Left ventricle myocardium inferior (tissue), 1 donor: ENCODE measurements at regions not wholly inside any gene's neighbourhood (a gene's known extent, or its start where the extent isn't known, plus 50 kb on each side); places are given as distances from the start of the nearest gene placed in this dataset.

Experiments
- DNase-seq: peaks from one replicate; pipeline ENCODE4 v3.0.0-alpha.2; 2020
- H3K27ac ChIP-seq: fragments of 200-600 bp; replicated peaks from 2 replicates; pipeline ENCODE4 v1.8.0; 2021
- H3K27me3 ChIP-seq: fragments of 200-600 bp; 2 replicates; pipeline ENCODE4 v1.8.0; 2021; ENCODE audit warnings: low read depth
- H3K36me3 ChIP-seq: fragments of 200-600 bp; 2 replicates; pipeline ENCODE4 v1.8.0; 2021
- H3K4me1 ChIP-seq: fragments of 200-600 bp; 2 replicates; pipeline ENCODE4 v1.8.0; 2021
- H3K4me3 ChIP-seq: fragments of 200-600 bp; 2 replicates; pipeline ENCODE4 v1.8.0; 2021; ENCODE audit warnings: mild to moderate bottlenecking, moderate library complexity
- H3K9me3 ChIP-seq: fragments of 200-600 bp; replicated peaks from 2 replicates; pipeline ENCODE4 v1.8.0; 2021
- intact Hi-C: fragments of 100-400 bp; cut with micrococcal nuclease; formaldehyde crosslinking; loops from one replicate; pipeline ENCODE4 v1.11.0; 2022
- TF ChIP-seq, protein P1 (sequence below): fragments of 200-600 bp; IDR thresholded peaks from 2 replicates; pipeline ENCODE4 v1.8.0; 2021; ENCODE audit warnings: antibody characterized with exemption, mild to moderate bottlenecking, borderline replicate concordance
- donor health status: DM: no; HTN: yes; CAD: no; lungs with severe emphysema.

DNA sequence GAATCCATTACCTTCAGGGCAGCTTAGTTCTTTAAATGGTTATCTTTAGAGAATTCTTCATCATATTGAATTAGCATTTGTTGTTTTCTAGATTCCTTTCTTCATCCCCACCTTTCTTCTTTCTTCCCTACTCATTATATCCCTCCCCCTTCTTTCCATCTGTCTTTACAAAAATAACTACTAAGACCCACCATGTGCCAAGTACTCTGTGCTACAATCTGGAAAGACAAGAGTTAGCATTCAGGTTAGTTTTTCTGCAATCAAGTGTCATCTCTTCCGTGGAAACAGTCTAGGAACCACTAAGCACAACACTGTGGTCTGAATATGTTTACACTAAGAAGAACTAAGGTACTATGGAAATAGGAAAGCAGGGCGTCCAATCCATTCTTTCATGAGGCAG, 897.4 kb upstream of the TENM4 start:
- TF ChIP-seq, protein P1, sequence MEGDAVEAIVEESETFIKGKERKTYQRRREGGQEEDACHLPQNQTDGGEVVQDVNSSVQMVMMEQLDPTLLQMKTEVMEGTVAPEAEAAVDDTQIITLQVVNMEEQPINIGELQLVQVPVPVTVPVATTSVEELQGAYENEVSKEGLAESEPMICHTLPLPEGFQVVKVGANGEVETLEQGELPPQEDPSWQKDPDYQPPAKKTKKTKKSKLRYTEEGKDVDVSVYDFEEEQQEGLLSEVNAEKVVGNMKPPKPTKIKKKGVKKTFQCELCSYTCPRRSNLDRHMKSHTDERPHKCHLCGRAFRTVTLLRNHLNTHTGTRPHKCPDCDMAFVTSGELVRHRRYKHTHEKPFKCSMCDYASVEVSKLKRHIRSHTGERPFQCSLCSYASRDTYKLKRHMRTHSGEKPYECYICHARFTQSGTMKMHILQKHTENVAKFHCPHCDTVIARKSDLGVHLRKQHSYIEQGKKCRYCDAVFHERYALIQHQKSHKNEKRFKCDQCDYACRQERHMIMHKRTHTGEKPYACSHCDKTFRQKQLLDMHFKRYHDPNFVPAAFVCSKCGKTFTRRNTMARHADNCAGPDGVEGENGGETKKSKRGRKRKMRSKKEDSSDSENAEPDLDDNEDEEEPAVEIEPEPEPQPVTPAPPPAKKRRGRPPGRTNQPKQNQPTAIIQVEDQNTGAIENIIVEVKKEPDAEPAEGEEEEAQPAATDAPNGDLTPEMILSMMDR, result no peak
- no peaks in the 10 kb centered on the region for H3K4me1 ChIP-seq
- no peak for DNase-seq
- no peak overlapping the region for H3K4me3 ChIP-seq
- no peaks in the 10 kb centered on the region for H3K36me3 ChIP-seq
- H3K27me3 ChIP-seq, result no peaks in the 10 kb centered on the region
- intact Hi-C loops, result no loop called here
- H3K9me3 ChIP-seq, result no peaks in the 10 kb centered on the region
- no peak overlapping the region for H3K27ac ChIP-seq

DNA sequence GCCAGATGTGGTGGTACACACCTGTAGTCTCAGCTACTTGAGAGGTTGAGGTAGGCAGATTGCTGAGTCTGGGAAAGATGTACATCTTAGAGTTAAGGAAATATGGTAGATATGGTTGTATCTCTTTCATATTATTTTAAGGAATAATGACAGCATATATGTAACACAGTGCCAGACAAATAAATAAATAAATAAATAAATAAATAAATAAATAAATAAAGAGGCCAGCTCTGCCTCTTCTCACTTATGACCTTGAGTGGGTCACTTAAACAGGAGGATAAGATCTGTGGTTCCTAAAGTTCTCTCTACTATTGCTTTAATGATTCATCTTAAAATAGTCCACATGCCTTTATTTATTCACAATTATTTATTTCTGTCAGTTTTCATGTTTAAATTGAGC, 890.9 kb upstream of the TENM4 start:
- DNase-seq, result no peak
- H3K27me3 ChIP-seq, result peaks cover 8% of the 10 kb centered on the region
- TF ChIP-seq, protein P1, result no peak
- intact Hi-C loops, result no loop called here
- H3K4me3 ChIP-seq, result no peak overlapping the region
- H3K27ac ChIP-seq, result no peak overlapping the region
- no peaks in the 10 kb centered on the region for H3K36me3 ChIP-seq
- no peaks in the 10 kb centered on the region for H3K9me3 ChIP-seq
- no peaks in the 10 kb centered on the region for H3K4me1 ChIP-seq

DNA sequence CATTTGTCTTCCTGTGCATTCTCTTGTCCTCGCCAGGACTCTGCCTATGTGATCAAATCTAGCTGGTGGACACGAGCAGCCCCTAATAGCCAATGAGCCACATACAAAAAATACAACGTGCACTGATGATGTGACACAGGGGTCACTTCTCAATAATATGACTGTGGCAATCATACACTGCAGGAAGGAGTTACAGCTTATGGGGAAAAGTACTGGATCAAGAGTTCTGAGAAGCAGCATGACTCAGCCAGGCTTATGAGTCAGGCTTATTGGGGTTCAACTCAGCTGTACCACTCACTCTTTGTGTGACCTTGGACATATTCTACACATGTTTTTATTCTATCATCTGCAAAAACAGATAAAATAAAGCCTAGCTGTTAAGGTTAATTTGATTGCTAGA, 889.4 kb upstream of the TENM4 start:
- DNase-seq, result no peak

DNA sequence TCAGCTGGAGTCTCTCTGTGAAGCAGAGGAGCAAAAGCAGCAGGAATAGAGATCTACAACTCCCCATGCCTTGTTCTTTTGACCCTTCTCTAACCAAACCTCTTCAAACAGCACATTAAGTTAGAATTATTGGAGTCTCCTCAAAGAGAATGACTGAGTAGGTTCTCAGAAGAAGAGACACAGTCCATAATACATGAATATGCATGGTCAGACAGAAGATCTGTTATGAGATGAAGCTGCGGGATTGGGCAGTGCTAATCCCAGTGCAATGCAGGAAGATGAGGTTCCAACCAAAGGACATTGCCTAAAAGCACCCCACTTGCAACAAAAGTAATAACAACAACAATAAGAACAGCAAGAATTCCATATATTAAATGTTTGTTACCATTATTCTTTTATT, 887.9 kb upstream of the TENM4 start:
- H3K36me3 ChIP-seq, result no peaks in the 10 kb centered on the region
- DNase-seq, result no peak
- TF ChIP-seq, protein P1, result no peak
- H3K27ac ChIP-seq, result no peak overlapping the region
- no peaks in the 10 kb centered on the region for H3K4me1 ChIP-seq
- H3K9me3 ChIP-seq, result no peaks in the 10 kb centered on the region
- intact Hi-C loops, result no loop called here
- H3K4me3 ChIP-seq, result no peak overlapping the region
- H3K27me3 ChIP-seq, result peaks cover 8% of the 10 kb centered on the region

More for the DNA sequence above, 889.4 kb upstream of the TENM4 start:
- Histone ChIP-seq H3K4me3 (no peak overlapping the region), H3K36me3 (no peaks in the 10 kb centered on the region), H3K27me3 (peaks cover 8% of the 10 kb centered on the region), H3K9me3 (no peaks in the 10 kb centered on the region), H3K27ac (no peak overlapping the region), H3K4me1 (no peaks in the 10 kb centered on the region)
- TF ChIP-seq, protein P1, result no peak
- intact Hi-C loops, result no loop called here

DNA sequence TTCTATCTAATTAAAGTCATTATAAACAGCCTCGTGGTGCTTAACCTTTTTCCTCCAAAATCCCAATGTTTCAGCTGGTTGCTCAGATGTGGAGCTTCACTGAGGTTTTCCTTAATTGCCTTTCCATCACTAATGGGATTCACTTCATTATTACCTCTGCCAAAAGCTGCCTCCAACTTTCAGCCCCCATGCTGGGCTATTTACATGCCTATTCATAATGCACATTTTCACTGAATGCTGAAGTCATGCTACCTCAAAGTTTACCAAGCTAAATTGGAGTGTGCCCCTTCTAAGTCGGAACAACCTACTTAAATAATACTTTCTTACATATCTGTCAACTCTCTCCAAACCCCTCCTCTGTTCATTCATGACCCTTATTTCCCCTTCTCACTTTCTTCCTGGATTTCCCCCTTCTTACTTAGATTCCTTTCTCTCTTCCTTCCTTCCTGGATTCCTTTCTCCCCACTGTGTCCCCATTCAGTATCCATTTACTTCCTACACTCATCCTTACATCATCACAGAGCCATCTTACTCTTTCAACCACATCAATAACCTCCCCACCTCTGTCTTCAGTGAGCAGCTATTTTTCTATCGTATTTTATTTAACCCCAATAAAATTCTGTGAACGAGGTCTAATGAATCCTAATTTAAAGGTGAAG, 887.3 kb upstream of the TENM4 start:
- Histone ChIP-seq H3K9me3 (no peaks in the 10 kb centered on the region), H3K27me3 (peaks cover 8% of the 10 kb centered on the region), H3K4me1 (no peaks in the 10 kb centered on the region), H3K36me3 (no peaks in the 10 kb centered on the region), H3K27ac (no peak overlapping the region), H3K4me3 (no peak overlapping the region)
- TF ChIP-seq, protein P1, result no peak
- DNase-seq, result no peak
- intact Hi-C loops, result no loop called here
